GM12878 (cell line): ENCODE measurements at regions not wholly inside any gene's neighbourhood (a gene's known extent, or its start where the extent isn't known, plus 50 kb on each side); places are given as distances from the start of the nearest gene placed in this dataset.

Experiments used
- BMI1 ChIP-seq: fragments of 450-650 bp; IDR thresholded peaks from 2 replicates; pipeline ENCODE4 v1.6.1; 2016; ENCODE audit warnings: mild to moderate bottlenecking, moderate library complexity, borderline replicate concordance
- CBX5 ChIP-seq: sonication (generic); IDR thresholded peaks from 2 replicates; pipeline ENCODE4 v1.6.1; 2016; ENCODE audit warnings: low read depth, moderate library complexity, mild to moderate bottlenecking, inconsistent platforms
- CREM ChIP-seq: IDR thresholded peaks from 2 replicates; pipeline ENCODE4 v1.6.1; 2014; ENCODE audit warnings: antibody characterized with exemption, low read depth
- E4F1 ChIP-seq: fragments of 450-650 bp; IDR thresholded peaks from 2 replicates; pipeline ENCODE4 v1.6.1; 2018; ENCODE audit warnings: borderline replicate concordance, mild to moderate bottlenecking; ENCODE audit not compliant: partially characterized antibody
- EED ChIP-seq: sonication (generic); IDR thresholded peaks from 2 replicates; pipeline ENCODE4 v1.6.1; 2016; ENCODE audit warnings: antibody characterized with exemption, low read depth
- EGR1 ChIP-seq, 2 experiments: IDR thresholded peaks; 1 replicate in 1 of 2; 2 replicates in 1 of 2; pipeline ENCODE4 v1.6.1; 2011 to 2012; ENCODE audit warnings: low read depth in 2 of 2, low read length in 2 of 2, borderline replicate concordance in 1 of 2, mild to moderate bottlenecking in 1 of 2, moderate library complexity in 1 of 2
- JUND ChIP-seq: IDR thresholded peaks from 2 replicates; pipeline ENCODE4 v1.6.1; 2012; ENCODE audit warnings: low read depth, mild to moderate bottlenecking, low read length, improper control_type of control experiment, moderate library complexity
- LARP7 ChIP-seq: fragments of 450-650 bp; IDR thresholded peaks from 2 replicates; pipeline ENCODE4 v1.6.1; 2017; ENCODE audit warnings: mild to moderate bottlenecking
- NFYA ChIP-seq: IDR thresholded peaks from 2 replicates; pipeline ENCODE4 v1.6.1; 2011; ENCODE audit warnings: low read depth, mild to moderate bottlenecking, low read length, improper control_type of control experiment, borderline replicate concordance
- PAX5 ChIP-seq: IDR thresholded peaks from 2 replicates; pipeline ENCODE4 v1.6.1; 2011; ENCODE audit warnings: low read depth, low read length, borderline replicate concordance
- POU2F2 ChIP-seq: IDR thresholded peaks from 3 replicates; pipeline ENCODE4 v1.6.1; 2011; ENCODE audit warnings: low read depth, mild to moderate bottlenecking, low read length, borderline replicate concordance
- RAD21 ChIP-seq: IDR thresholded peaks from 2 replicates; pipeline ENCODE4 v1.6.1; 2011; ENCODE audit warnings: mild to moderate bottlenecking, low read depth, low read length, moderate library complexity; ENCODE audit not compliant: insufficient read depth
- RUNX3 ChIP-seq: IDR thresholded peaks from 2 replicates; pipeline ENCODE4 v1.6.1; 2012; ENCODE audit warnings: low read length, inconsistent platforms
- TCF12 ChIP-seq: IDR thresholded peaks from 2 replicates; pipeline ENCODE4 v1.6.1; 2011; ENCODE audit warnings: low read depth, mild to moderate bottlenecking, low read length
- WRNIP1 ChIP-seq: IDR thresholded peaks from 2 replicates; pipeline ENCODE4 v1.6.1; 2011; ENCODE audit warnings: low read depth, low read length, improper control_type of control experiment, borderline replicate concordance
- YBX1 ChIP-seq: fragments of 450-650 bp; IDR thresholded peaks from 2 replicates; pipeline ENCODE4 v1.6.1; 2016; ENCODE audit warnings: antibody characterized with exemption

DNA sequence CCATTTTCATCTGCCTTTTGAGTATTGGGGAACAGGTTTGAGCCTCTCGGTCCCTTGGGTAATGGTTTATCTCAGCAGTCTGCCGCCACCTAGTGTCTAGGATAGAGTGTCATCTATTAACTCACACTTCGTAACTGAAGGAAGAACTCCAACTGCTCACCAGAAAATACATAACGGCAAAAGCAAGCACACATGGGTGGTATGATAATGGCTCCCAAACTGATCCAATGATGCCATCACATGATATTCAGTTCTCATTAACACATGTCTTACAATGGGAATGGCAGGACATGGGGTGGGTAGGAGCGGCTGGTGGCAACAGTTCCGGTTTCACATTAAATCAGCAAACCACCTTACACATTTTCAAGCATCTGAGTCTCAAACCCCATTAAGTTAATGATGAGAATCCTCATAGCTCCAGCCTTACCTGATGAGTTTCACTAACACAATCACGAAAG is 110.7 kb upstream of the PHACTR1 start (continued):
- no peak for TF ChIP-seq NFYA
- no peak for TF ChIP-seq EGR1 (IDR thresholded peaks at IDR 0.05; ENCODE audit: borderline replicate concordance in 1 of 2, low read depth in 2 of 2, low read length in 2 of 2)
- TF ChIP-seq E4F1 = no peak
- 0 out of 2 replicates have a peak, but pooled peaks have one; percentile 33 for TF ChIP-seq JUND
- no peak for TF ChIP-seq CREM
- no peak for TF ChIP-seq LARP7
- peak; percentile 80 for TF ChIP-seq EED
- 0 out of 2 replicates have a peak, but pooled peaks have one; percentile 60 for TF ChIP-seq WRNIP1
- TF ChIP-seq BMI1 = peak; percentile 34; the same call in 1 of the 2 replicates
- TF ChIP-seq YBX1 = no peak
- 0 out of 2 replicates have a peak, but pooled peaks have one; percentile 23 for TF ChIP-seq CBX5
- TF ChIP-seq POU2F2 = peak; percentile 25; the same call in 1 of the 3 replicates
- 0 out of 2 replicates have a peak, but pooled peaks have one; percentile 11 for TF ChIP-seq PAX5
- peak; percentile 80 for TF ChIP-seq RAD21
- TF ChIP-seq TCF12 = 0 out of 2 replicates have a peak, but pooled peaks have one; percentile 10
- TF ChIP-seq RUNX3 = peak; percentile 82
